B cell (primary cell): ENCODE measurements at regions not wholly inside any gene's neighbourhood (a gene's known extent, or its start where the extent isn't known, plus 50 kb on each side); places are given as distances from the start of the nearest gene placed in this dataset.

ENCODE experiments used
- EZH2 ChIP-seq: IDR thresholded peaks from 2 replicates; pipeline ENCODE4 v1.6.1; 2012; ENCODE audit warnings: borderline replicate concordance, low read depth, mild to moderate bottlenecking, moderate library complexity, low read length; ENCODE audit not compliant: insufficient read depth, poor library complexity, severe bottlenecking
- TF ChIP-seq, protein P1 (sequence below): fragments of 200-600 bp; IDR thresholded peaks from one replicate; pipeline ENCODE4 v1.8.0; 2022; ENCODE audit warnings: antibody characterized with exemption, mild to moderate bottlenecking

DNA sequence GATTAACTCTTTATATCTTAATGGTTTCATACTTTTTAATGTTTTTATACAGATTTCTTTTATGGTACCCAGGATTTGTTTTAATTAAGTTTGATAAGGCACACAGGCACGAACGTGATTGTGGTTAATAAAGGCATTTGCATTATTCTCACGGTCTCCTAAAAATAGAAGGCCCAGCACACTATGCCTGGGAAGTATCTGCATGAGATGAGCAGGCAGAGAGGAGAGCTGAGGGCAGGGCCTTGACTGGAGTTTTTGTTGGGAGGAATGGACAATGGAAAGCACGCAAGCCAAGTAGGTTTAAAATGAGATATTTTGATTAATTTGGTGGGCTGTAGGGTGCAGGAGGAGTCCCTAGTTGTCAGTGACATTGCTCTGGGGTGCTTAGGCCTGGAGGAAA, 1714.3 kb upstream of the PCDH7 start:
- TF ChIP-seq, protein P1, sequence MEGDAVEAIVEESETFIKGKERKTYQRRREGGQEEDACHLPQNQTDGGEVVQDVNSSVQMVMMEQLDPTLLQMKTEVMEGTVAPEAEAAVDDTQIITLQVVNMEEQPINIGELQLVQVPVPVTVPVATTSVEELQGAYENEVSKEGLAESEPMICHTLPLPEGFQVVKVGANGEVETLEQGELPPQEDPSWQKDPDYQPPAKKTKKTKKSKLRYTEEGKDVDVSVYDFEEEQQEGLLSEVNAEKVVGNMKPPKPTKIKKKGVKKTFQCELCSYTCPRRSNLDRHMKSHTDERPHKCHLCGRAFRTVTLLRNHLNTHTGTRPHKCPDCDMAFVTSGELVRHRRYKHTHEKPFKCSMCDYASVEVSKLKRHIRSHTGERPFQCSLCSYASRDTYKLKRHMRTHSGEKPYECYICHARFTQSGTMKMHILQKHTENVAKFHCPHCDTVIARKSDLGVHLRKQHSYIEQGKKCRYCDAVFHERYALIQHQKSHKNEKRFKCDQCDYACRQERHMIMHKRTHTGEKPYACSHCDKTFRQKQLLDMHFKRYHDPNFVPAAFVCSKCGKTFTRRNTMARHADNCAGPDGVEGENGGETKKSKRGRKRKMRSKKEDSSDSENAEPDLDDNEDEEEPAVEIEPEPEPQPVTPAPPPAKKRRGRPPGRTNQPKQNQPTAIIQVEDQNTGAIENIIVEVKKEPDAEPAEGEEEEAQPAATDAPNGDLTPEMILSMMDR: no peak
- TF ChIP-seq EZH2: no peak
